HG03521 (cell line): ENCODE measurements at regions not wholly inside any gene's neighbourhood (a gene's known extent, or its start where the extent isn't known, plus 50 kb on each side); places are given as distances from the start of the nearest gene placed in this dataset.

Experiments used
- ATAC-seq: cut with Tn5 transposase; IDR thresholded peaks from one replicate; pipeline ENCODE4 v1.9.1; 2021; ENCODE audit warnings: mild to moderate bottlenecking, moderate library complexity; ENCODE audit not compliant: unreplicated experiment

DNA sequence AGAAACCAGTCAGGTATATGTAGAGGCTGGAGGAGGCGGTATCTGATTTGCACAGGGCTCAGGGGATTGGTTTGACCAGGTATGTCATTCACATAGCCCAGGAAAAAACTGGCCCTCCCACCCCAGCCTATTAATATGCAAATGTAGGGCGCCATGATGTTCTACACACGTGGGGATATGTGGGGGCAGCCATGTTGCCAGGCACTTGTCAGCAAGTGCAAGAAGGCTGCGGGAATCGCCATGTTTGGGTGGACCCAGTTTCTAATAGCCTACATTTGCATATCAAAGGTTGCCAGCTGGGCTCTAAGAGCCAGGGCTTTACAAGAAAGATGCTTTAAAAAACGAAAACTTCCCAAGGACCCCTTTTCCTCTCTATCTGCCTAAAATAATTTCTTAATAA, 335.1 kb downstream of the SMARCA1 start:
- ATAC-seq = no peak

DNA sequence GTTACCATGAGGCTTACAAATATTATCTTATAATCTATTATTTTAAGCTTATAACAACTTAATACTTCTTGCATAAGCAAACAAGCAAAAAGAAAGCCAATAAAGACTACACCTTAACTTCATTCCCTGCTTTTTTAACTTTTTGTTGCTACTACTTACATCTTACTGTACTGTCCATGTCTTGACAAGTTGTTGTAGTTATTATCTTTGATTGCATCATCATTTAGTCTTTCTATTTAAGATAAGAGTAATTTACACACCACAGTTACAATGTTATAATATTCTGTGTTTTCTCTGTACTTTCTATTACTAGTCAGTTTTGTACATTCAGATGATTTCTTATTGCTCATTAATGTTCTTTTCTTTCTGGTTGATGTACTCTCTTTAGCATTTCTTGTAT, 346.6 kb downstream of the SMARCA1 start:
- ATAC-seq = no peak

DNA sequence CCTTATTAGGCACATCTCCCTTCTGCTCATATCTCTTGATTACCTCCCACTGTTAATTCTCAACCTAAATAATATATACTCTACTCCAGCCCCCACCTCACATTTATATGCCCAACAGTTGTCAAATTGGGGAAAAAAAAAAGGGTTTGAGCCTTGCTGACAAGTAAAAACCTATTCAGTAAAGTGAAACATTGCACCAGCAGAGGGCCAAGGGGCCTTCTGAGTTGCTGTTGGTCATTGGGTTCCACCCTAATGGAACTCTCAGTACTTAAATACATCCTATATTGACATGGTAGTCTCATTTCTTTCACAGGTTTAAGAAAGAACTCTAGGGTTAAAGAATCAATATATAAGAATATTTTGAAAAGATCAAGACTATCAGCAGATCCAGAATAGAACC, 362.2 kb downstream of the SMARCA1 start:
- no peak for ATAC-seq

DNA sequence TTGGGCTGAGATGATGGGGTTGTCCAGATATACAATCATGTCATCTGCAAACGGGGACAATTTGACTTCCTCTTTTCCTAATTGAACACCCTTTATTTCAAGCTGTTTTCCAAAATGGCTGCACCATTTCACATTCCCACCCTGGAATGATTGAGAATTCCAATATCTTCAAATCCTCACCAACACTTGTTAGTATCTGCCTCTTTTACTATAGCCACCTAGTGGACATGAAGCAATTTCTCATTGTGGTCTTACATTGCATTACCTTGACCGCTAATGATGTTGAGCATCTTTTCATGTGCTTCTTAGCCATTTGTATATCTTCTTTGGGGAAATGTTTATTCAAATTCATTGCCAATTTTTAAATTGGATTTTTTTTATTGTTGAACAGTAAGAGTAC, 364.8 kb downstream of the SMARCA1 start:
- no peak for ATAC-seq

DNA sequence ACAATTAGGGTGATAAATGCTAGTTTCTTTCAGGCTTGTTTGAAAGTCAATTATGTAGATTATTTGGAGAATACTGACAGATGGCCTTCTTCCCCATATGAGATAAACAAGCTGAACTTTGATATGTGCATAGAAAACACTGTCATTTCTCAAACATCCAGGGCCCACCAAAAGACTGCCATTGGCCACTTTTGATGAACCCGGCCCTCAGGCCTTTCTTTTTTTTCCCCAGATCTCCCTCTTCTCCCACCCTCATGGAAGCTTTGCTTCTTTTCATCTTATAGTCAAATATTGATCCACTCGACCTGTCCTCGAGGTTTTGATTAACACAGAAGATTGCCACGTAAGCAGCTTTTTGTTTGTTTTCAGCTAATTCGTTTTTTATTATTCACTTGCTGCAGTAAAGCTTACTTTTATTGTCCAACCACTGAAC, 377.4 kb downstream of the SMARCA1 start:
- ATAC-seq = no peak

DNA sequence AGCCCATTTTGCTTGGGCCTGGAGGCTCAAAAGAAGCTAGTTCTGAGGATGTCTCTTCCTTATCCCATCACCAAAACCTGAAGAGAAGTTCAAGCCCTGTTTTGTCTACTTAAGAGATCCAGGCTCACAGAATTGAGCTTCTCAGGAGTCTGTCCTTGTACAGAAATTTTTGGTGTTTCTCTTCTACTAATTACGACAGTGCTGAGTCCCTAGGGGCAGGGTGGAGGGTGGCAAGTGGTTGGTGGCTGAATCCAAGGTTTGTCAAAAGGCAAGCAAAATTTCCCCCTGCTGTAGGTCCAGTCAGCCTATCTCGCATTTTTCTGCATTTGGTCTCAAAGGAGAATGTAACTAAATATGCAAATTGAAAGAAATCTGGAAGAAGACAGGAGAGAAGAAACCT, 377.9 kb downstream of the SMARCA1 start:
- ATAC-seq = no peak

DNA sequence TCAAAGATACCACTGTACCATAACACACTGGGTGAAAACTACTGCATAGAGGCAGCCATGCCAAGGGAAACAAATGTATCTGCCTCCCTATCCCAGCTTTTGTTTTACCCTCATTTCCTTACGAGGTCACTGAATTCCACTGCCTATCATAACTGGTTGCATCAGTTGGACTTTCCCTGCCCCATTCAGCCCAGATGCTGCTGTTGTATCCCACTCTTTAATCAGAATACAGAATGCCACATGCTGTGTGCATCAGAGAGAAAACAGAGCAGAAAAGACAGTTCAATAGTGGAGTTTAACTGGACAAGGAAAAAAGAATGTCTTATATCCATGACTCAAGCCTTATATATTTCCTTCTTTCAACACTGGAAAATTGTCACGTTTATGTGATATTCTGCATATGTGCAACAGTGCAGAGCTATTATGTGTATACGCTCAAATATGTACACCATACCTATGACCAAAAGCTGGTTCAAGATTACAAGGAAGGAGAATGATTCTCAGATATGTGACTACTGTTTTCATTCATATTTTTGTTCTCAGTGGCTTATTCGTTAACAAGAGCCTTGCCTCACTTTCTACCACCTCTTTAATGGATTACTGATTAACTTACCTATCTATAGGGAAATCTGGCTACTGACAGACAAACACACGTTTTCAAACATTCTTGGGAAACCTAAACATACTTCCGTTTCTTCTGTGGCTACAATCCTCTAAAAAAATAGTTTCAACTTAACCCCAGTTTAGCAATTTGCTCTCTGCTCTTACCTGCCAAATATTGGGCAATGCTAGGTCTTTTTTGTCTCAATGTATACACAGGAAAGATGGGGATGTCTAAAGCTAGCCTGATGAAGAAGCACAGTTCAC, 378.9 kb downstream of the SMARCA1 start:
- ATAC-seq = no peak

DNA sequence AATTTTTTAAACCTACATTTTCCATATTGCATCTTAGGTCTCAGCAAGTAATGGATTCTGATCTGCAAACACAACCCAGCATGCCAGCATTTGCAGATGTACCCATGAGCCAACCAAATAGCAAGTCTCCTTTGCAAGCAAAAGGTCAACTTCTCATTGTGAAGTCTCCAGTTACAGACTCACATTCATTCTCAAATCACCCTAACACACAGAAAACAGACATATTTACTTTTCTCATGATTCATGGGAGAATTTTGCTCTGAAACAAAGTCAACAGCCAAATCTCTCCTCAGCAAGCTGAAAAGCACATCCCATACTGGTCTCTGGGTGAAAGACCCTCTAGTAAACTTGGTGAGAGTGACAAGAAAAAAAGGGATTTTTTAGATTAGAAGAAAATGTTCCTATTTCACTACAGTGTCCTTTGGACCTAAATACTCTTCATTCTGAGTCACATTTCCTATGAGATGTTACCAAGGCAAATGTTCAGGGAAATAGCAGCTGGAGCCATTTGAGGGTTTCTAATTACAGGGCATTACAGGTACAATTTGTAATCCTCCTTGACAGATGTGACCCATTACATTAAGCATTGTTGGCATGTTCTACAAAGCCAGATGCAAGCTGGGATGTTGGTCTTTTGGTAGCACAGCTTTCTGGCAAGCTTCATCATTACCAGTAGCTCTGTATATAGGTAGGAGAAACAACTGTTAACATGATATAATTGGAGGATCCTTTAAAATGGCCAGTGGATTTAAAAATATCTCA, 383.3 kb downstream of the SMARCA1 start:
- no peak for ATAC-seq

DNA sequence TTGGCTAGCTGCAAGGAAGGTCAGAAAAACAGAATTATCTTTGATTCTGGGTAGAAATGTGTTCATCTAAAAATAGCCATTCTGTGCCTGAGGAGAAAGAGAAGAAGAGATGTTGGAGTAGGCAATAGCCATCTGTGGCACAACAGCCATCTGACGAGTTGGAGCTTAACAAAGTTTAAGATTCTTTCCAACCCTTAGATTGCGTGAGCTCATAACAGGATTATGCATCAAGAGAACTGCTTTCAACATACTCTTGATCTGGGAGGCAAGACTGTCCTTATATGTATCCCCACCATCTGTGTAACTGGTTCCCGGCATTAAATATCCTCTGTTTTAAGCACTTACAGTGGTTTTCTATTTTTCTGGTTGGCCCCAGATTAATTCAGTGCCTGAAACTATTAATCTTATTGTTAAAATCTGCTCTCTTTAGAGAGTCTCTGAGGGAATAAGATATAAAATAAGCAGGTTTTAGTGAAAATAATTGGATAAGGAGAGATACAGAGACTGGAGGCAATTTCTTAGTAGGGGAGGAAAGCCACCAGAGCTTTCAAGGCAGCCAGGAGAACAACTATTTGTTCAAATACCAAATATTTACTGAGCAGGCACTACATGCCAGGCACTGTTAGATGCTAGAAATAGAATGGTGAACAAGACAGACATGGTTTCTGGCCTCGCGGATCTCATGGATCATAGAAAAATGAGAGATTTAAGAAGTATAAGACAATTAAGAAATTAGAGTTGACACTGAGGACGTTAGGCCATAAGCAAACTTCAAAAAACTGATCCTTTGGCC, 398.0 kb downstream of the SMARCA1 start:
- no peak for ATAC-seq

DNA sequence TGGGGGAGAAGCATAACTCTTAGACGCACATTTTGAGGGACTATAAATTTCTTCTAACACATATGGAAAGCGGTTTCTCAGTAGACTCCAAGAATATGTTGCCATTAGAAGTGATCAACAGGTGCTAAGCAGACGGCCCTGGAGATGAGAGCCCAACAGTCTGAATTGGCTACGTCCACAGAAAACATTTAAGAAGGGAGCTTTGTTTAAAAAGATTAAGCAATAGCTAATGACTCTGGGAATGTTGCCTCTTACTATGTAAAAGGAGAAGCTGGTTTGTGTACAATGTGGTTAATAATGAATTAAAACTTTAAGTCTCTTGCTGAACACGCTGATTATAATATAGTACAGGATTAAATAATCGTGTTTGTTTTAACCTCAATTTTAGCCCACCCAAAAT, 399.5 kb downstream of the SMARCA1 start:
- ATAC-seq = no peak

DNA sequence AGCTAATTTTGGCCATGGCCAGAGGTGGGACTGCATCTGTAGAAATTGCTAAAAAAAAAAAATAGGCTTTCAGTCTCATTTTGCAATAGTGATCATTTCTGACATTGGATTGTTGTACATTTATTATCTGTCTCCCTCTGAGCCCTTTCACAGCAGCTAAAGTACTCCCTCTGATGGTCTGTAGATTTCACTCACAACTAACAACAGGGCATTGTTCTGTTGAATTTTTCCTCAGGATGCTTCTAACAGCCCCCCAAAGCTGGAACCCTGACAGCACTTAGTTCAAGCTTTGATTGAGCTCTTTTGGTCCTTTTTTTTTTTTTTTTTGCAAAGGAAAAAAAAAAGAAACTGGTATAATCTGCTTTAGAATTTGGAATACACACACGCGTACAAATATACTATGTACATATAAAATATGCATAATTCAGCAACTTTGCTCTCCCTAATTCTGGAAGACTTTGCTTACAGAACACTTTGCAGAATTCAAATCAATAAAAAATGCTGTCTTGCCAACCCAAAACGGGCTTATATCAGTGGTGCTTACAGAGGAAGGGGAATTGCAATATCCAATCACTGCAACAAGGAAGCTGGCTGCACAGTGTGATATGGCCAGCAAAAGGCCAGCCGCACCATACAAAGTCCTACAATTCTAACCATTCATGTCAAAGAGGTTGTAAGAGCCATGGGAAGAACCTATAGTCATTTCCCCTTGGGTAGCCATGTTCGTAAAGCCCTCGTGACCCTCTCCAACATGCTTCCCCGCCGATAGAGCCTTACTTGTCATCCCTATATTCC, 406.4 kb downstream of the SMARCA1 start:
- ATAC-seq = no peak

DNA sequence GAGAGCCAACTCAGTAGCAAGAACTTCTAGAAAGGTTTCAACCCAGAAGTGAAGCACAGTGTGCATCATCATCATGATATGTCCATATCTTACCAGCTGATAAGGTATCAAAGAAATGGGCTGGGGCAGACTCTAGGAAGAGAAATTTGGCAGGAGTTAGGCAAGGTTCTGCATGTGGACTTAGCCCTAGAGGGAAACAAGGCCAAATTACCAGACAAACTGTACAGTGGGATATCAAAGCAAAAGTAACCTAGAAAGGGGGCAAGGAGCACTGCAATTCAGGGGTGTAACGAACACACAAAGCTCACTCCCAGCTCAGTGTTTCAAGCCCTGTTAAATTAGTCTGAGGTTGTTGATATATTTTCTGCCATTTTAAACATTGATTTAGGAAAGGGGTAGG, 407.4 kb downstream of the SMARCA1 start:
- no peak for ATAC-seq

DNA sequence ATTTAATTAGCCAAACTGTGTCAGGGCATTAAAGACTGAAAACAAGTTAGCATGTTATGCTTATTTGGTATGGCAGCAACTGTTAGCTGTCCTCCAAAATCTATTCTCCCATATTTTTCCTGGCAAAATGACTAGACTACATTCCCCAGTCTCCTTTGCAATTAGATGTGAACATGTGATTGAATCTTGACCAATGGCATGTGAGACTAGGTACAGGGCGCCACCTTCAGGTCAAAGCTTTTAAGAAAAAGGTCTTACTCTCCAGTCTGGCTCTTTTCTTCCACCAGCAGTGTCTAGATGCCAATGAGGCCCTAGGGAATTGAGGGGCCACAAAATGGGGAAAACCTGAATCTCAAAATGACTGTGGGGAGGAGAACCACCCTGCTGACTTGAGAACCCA, 408.2 kb downstream of the SMARCA1 start:
- peak; percentile 46 for ATAC-seq

DNA sequence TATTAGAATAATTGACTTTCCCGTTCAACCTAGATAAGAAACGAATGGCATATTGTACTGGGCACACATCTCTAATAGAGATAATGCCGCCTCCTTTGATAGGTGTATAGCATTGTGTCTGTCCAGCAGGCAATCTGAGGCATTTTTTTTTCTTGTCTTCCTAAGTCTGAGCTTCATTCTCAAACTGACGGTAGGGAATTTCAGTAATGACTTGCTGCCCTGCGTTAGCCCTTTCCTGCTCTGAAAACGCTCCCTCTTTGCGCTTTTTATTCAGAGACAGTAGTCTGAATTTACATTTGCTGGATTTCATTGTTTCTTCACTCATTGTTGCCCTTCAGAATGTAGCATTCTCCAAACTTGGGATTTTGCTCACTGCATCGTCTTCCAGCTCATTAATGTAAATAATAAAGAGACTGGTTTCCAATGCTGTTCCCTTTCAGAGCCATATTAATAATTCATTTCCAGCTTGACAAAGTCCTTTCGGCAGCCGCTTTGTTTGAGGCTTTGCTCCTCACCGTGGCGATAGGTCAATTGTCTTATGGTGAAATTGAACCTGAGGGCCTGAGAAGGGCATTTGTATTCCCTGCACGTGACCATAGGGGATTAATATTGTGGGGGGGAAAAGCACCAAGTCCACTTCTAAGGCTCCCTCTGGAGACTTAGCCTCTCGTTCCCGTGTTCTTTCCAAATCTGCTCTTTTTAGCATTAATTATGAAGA, 412.1 kb downstream of the SMARCA1 start:
- no peak for ATAC-seq

DNA sequence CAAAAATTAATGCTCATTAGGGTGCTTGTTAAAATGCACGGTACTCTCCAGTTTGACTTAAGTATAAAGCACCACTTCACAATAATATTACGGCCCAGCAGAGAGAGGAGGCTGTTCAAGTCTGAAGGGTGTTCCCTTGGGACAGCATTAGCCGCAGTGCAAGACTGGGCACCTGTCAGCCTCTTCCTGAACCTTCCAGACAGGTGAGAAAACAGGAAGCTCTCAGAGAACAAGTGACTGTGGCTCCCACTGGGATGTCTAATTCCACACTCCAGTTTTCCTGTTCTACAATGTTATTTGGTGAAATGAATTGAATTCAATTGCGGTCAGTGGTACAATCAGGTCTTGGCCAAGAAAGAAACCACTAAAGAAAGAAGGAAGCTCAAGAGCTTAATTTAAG, 414.4 kb downstream of the SMARCA1 start:
- ATAC-seq = no peak

DNA sequence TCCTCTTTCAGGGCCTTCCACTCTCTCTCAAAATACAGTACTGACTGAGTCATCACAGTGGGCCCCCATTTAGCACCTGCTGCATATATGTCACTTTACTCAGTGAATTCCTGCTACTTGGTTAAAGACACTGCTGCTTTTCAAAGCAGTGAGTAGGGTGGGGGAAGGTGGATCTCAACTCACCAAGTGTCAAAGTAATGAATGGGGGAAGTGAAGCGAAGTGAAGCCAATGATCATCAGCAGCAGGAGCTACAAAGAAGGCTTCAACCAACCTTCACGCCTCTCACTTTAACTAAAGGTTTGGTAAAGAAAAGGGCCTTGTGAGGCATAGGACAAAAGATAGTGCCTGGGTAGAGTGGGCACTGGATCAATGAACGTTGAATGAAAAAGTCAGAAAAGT, 424.1 kb downstream of the SMARCA1 start:
- ATAC-seq = no peak

DNA sequence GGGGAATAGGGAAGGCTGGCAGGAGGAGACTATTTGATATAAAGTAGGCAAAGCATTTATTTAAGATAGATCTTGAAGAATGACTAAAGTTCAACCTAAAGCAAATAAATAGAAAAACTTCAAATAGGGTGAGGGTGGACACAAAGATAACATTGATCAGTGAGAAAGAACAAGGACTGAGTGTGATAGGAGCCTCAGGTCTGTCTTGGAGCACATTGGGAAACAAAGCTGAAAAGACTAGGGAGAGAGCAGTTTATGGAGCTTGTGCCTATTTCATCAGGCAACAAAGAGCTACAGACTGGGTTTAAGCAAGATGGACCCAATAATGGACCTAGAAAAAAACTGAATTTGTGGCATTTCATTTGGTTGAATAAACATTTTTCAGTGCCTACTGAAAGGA, 425.6 kb downstream of the SMARCA1 start:
- no peak for ATAC-seq

DNA sequence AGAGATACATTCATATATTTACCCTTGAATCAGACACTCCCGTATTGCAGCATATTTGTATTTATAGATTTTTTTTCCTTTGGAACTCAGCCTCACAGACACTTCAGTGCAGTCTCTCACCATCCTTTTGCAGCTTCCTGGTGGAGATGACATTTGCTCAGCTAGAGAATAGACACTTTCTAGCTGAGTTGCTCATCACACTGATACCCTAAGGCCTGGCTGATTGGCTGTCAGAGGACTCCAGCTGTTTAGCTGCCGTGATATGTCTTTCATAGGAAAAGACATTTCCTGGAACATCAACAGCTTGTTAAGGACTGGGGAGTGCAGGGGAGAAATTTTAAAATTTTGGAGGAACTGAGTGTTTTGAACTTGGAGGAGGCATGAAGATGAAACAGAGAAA, 429.6 kb downstream of the SMARCA1 start:
- no peak for ATAC-seq

DNA sequence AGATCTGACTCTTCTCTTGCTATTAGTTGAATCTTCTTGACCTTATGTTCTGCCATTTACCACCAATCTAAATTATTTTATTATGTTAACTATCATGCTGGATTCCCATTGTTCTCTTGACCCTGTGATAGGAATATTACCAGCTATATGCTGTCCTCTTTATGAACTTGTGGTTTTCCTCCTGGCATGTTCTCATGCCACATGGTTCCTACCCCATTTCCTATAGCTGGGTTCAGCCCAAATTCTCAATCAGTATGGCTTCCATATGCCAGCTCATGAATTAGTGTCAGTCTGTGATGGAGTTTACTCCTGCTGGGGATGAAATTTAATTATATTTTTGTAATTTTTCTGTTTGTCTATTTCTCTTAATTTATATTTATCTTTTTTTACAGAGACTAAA, 430.5 kb downstream of the SMARCA1 start:
- no peak for ATAC-seq

DNA sequence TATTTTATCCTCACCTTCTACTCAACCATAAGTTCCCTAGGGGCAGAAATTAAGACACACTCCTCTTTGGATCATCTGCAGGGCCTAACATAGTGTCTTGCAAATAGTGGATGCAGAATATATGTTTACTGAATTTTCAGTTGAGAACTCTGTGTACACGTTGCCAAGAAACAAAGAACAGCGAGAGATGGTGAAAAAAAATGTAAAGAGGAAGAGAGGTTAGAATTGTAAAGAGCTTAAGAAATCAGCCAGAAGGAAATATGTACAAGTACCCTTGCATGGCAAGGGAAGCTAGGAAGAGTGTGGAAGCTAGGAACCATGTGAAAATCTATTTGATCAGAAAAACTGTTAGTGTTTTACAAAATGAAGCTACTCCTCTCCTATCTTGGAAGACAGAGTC, 431.0 kb downstream of the SMARCA1 start:
- ATAC-seq = no peak
